ENCODE measurements at regions not wholly inside any gene's neighbourhood (a gene's known extent, or its start where the extent isn't known, plus 50 kb on each side); places are given as distances from the start of the nearest gene placed in this dataset.

GRCh38 chr3:26350853-26351252, 271.7 kb upstream of the LRRC3B start:
- Histone ChIP-seq H3K36me3 (ENCODE audit: control insufficient read depth, insufficient read depth, low read length) (no peaks in the 10 kb centered on the region), H3K27ac (ENCODE audit: insufficient read depth, low read length, poor library complexity, severe bottlenecking) (no peak overlapping the region), H3K4me1 (ENCODE audit: control insufficient read depth, insufficient read depth, low read length, poor library complexity, severe bottlenecking) (no peaks in the 10 kb centered on the region), H3K27me3 (replicated peaks; ENCODE audit: control insufficient read depth, insufficient read depth, low read length, poor library complexity, severe bottlenecking) (no peaks in the 10 kb centered on the region), H3K4me3 (ENCODE audit: insufficient read depth, low read depth, low read length, poor library complexity, severe bottlenecking) (no peak overlapping the region), H3K9me3 (ENCODE audit: control insufficient read depth, low read length) (no peaks in the 10 kb centered on the region)
- DNase-seq: no peak

GRCh38 chr3:26353097-26353496, 269.5 kb upstream of the LRRC3B start:
- no peaks in the 10 kb centered on the region for H3K27me3 ChIP-seq (replicated peaks; ENCODE audit: control insufficient read depth, insufficient read depth, low read length, poor library complexity, severe bottlenecking)
- no peak overlapping the region for H3K27ac ChIP-seq (ENCODE audit: insufficient read depth, low read length, poor library complexity, severe bottlenecking)
- H3K4me1 ChIP-seq (ENCODE audit: control insufficient read depth, insufficient read depth, low read length, poor library complexity, severe bottlenecking): no peaks in the 10 kb centered on the region
- no peak for DNase-seq
- H3K9me3 ChIP-seq (ENCODE audit: control insufficient read depth, low read length): no peaks in the 10 kb centered on the region
- no peak overlapping the region for H3K4me3 ChIP-seq (ENCODE audit: insufficient read depth, low read depth, low read length, poor library complexity, severe bottlenecking)
- no peaks in the 10 kb centered on the region for H3K36me3 ChIP-seq (ENCODE audit: control insufficient read depth, insufficient read depth, low read length)

- Histone ChIP-seq H3K27ac (ENCODE audit: insufficient read depth, low read length, poor library complexity, severe bottlenecking) (no peak overlapping the region), H3K4me3 (ENCODE audit: insufficient read depth, low read depth, low read length, poor library complexity, severe bottlenecking) (no peak overlapping the region), H3K27me3 (replicated peaks; ENCODE audit: control insufficient read depth, insufficient read depth, low read length, poor library complexity, severe bottlenecking) (no peaks in the 10 kb centered on the region), H3K9me3 (ENCODE audit: control insufficient read depth, low read length) (no peaks in the 10 kb centered on the region), H3K4me1 (ENCODE audit: control insufficient read depth, insufficient read depth, low read length, poor library complexity, severe bottlenecking) (no peaks in the 10 kb centered on the region), H3K36me3 (ENCODE audit: control insufficient read depth, insufficient read depth, low read length) (no peaks in the 10 kb centered on the region)
- no peak for DNase-seq
Measured at GRCh38 chr3:26358405-26358804, 264.2 kb upstream of the LRRC3B start.

GRCh38 chr3:26365706-26366105, 256.9 kb upstream of the LRRC3B start:
- Histone ChIP-seq H3K27me3 (replicated peaks; ENCODE audit: control insufficient read depth, insufficient read depth, low read length, poor library complexity, severe bottlenecking) (no peaks in the 10 kb centered on the region), H3K4me1 (ENCODE audit: control insufficient read depth, insufficient read depth, low read length, poor library complexity, severe bottlenecking) (no peaks in the 10 kb centered on the region), H3K36me3 (ENCODE audit: control insufficient read depth, insufficient read depth, low read length) (no peaks in the 10 kb centered on the region), H3K4me3 (ENCODE audit: insufficient read depth, low read depth, low read length, poor library complexity, severe bottlenecking) (no peak overlapping the region), H3K27ac (ENCODE audit: insufficient read depth, low read length, poor library complexity, severe bottlenecking) (no peak overlapping the region), H3K9me3 (ENCODE audit: control insufficient read depth, low read length) (no peaks in the 10 kb centered on the region)
- no peak for DNase-seq

- no peak overlapping the region for H3K27ac ChIP-seq (ENCODE audit: insufficient read depth, low read length, poor library complexity, severe bottlenecking)
- H3K9me3 ChIP-seq (ENCODE audit: control insufficient read depth, low read length): no peaks in the 10 kb centered on the region
- H3K4me3 ChIP-seq (ENCODE audit: insufficient read depth, low read depth, low read length, poor library complexity, severe bottlenecking): no peak overlapping the region
- no peaks in the 10 kb centered on the region for H3K4me1 ChIP-seq (ENCODE audit: control insufficient read depth, insufficient read depth, low read length, poor library complexity, severe bottlenecking)
- H3K36me3 ChIP-seq (ENCODE audit: control insufficient read depth, insufficient read depth, low read length): no peaks in the 10 kb centered on the region
- no peaks in the 10 kb centered on the region for H3K27me3 ChIP-seq (replicated peaks; ENCODE audit: control insufficient read depth, insufficient read depth, low read length, poor library complexity, severe bottlenecking)
- DNase-seq: no peak
Measured at GRCh38 chr3:26368312-26368711, 254.3 kb upstream of the LRRC3B start.

- Histone ChIP-seq H3K27me3 (replicated peaks; ENCODE audit: control insufficient read depth, insufficient read depth, low read length, poor library complexity, severe bottlenecking) (no peaks in the 10 kb centered on the region), H3K9me3 (ENCODE audit: control insufficient read depth, low read length) (no peaks in the 10 kb centered on the region), H3K36me3 (ENCODE audit: control insufficient read depth, insufficient read depth, low read length) (no peaks in the 10 kb centered on the region), H3K4me1 (ENCODE audit: control insufficient read depth, insufficient read depth, low read length, poor library complexity, severe bottlenecking) (no peaks in the 10 kb centered on the region), H3K4me3 (ENCODE audit: insufficient read depth, low read depth, low read length, poor library complexity, severe bottlenecking) (no peak overlapping the region), H3K27ac (ENCODE audit: insufficient read depth, low read length, poor library complexity, severe bottlenecking) (no peak overlapping the region)
- no peak for DNase-seq
Measured at GRCh38 chr3:26369133-26369532, 253.4 kb upstream of the LRRC3B start.

- H3K27ac ChIP-seq (ENCODE audit: insufficient read depth, low read length, poor library complexity, severe bottlenecking): no peak overlapping the region
- no peaks in the 10 kb centered on the region for H3K4me1 ChIP-seq (ENCODE audit: control insufficient read depth, insufficient read depth, low read length, poor library complexity, severe bottlenecking)
- no peaks in the 10 kb centered on the region for H3K36me3 ChIP-seq (ENCODE audit: control insufficient read depth, insufficient read depth, low read length)
- H3K4me3 ChIP-seq (ENCODE audit: insufficient read depth, low read depth, low read length, poor library complexity, severe bottlenecking): no peak overlapping the region
- H3K9me3 ChIP-seq (ENCODE audit: control insufficient read depth, low read length): no peaks in the 10 kb centered on the region
- H3K27me3 ChIP-seq (replicated peaks; ENCODE audit: control insufficient read depth, insufficient read depth, low read length, poor library complexity, severe bottlenecking): no peaks in the 10 kb centered on the region
- no peak for DNase-seq
Measured at GRCh38 chr3:26375843-26376530, 246.6 kb upstream of the LRRC3B start.

- no peak overlapping the region for H3K4me3 ChIP-seq (ENCODE audit: insufficient read depth, low read depth, low read length, poor library complexity, severe bottlenecking)
- no peak overlapping the region for H3K27ac ChIP-seq (ENCODE audit: insufficient read depth, low read length, poor library complexity, severe bottlenecking)
- no peak for DNase-seq
- H3K4me1 ChIP-seq (ENCODE audit: control insufficient read depth, insufficient read depth, low read length, poor library complexity, severe bottlenecking): no peaks in the 10 kb centered on the region
- H3K9me3 ChIP-seq (ENCODE audit: control insufficient read depth, low read length): no peaks in the 10 kb centered on the region
- H3K27me3 ChIP-seq (replicated peaks; ENCODE audit: control insufficient read depth, insufficient read depth, low read length, poor library complexity, severe bottlenecking): no peaks in the 10 kb centered on the region
- no peaks in the 10 kb centered on the region for H3K36me3 ChIP-seq (ENCODE audit: control insufficient read depth, insufficient read depth, low read length)
Measured at GRCh38 chr3:26381411-26381810, 241.2 kb upstream of the LRRC3B start.

GRCh38 chr3:26406636-26407035, 215.9 kb upstream of the LRRC3B start:
- no peaks in the 10 kb centered on the region for H3K36me3 ChIP-seq (ENCODE audit: control insufficient read depth, insufficient read depth, low read length)
- no peak overlapping the region for H3K4me3 ChIP-seq (ENCODE audit: insufficient read depth, low read depth, low read length, poor library complexity, severe bottlenecking)
- H3K27me3 ChIP-seq (replicated peaks; ENCODE audit: control insufficient read depth, insufficient read depth, low read length, poor library complexity, severe bottlenecking): no peaks in the 10 kb centered on the region
- no peak for DNase-seq
- H3K9me3 ChIP-seq (ENCODE audit: control insufficient read depth, low read length): no peaks in the 10 kb centered on the region
- no peaks in the 10 kb centered on the region for H3K4me1 ChIP-seq (ENCODE audit: control insufficient read depth, insufficient read depth, low read length, poor library complexity, severe bottlenecking)
- no peak overlapping the region for H3K27ac ChIP-seq (ENCODE audit: insufficient read depth, low read length, poor library complexity, severe bottlenecking)

GRCh38 chr3:26418553-26418952, 204.0 kb upstream of the LRRC3B start:
- DNase-seq: no peak
- no peak overlapping the region for H3K27ac ChIP-seq (ENCODE audit: insufficient read depth, low read length, poor library complexity, severe bottlenecking)
- H3K4me1 ChIP-seq (ENCODE audit: control insufficient read depth, insufficient read depth, low read length, poor library complexity, severe bottlenecking): no peaks in the 10 kb centered on the region
- H3K9me3 ChIP-seq (ENCODE audit: control insufficient read depth, low read length): no peaks in the 10 kb centered on the region
- H3K36me3 ChIP-seq (ENCODE audit: control insufficient read depth, insufficient read depth, low read length): no peaks in the 10 kb centered on the region
- no peaks in the 10 kb centered on the region for H3K27me3 ChIP-seq (replicated peaks; ENCODE audit: control insufficient read depth, insufficient read depth, low read length, poor library complexity, severe bottlenecking)
- no peak overlapping the region for H3K4me3 ChIP-seq (ENCODE audit: insufficient read depth, low read depth, low read length, poor library complexity, severe bottlenecking)
